SK-N-SH (cell line): ENCODE measurements at regions not wholly inside any gene's neighbourhood (a gene's known extent, or its start where the extent isn't known, plus 50 kb on each side); places are given as distances from the start of the nearest gene placed in this dataset.
A peak's percentile ranks its signal among the peaks of the same experiment; 100 is the strongest.

ENCODE experiments used
- CTCF ChIA-PET: fragments of 300-600, 350-600 bp; formaldehyde crosslinking; extraction: SDS; loops from one replicate; lab custom pipeline; 2021; lab: Yijun Ruan, JAX
- POLR2A ChIA-PET: fragments of 350-600 bp; sonication (Branson Sonifier 250); formaldehyde crosslinking; extraction: SDS; loops from one replicate; lab custom pipeline; 2020; ENCODE audit warnings: antibody characterized with exemption, inconsistent platforms; lab: Yijun Ruan, JAX
- DNase-seq: peaks from one replicate; pipeline ENCODE4 v3.0.0; 2012
- H2AFZ ChIP-seq: fragments of 200-600 bp; sonication (generic); 2 replicates; pipeline ENCODE4 v1.8.1; 2016; ENCODE audit warnings: antibody characterized with exemption, mild to moderate bottlenecking, low read depth
- H3F3A ChIP-seq: fragments of 200-600 bp; sonication (generic); replicated peaks from 2 replicates; pipeline ENCODE3; 2016; ENCODE audit warnings: antibody characterized with exemption, mild to moderate bottlenecking; ENCODE audit not compliant: insufficient read depth
- H3K27ac ChIP-seq, 2 experiments: fragments of 200-500 bp in 1 of 2; fragments of 200-600 bp in 1 of 2; sonication (Bioruptor generic) in 1 of 2; sonication (generic), shearing (Covaris generic) in 1 of 2; 2 replicates each; pipeline versions ENCODE4 v1.5.1 to v1.6.1; 2014 to 2016; ENCODE audit warnings: low read depth in 2 of 2, inconsistent platforms in 1 of 2, low read length in 1 of 2, mild to moderate bottlenecking in 1 of 2, mixed read lengths in 1 of 2
- H3K27me3 ChIP-seq: fragments of 200-600 bp; sonication (generic), shearing (Covaris generic); 2 replicates; pipeline ENCODE4 v1.6.1; 2016; ENCODE audit warnings: mixed run types; ENCODE audit not compliant: insufficient read depth
- H3K36me3 ChIP-seq, 2 experiments: fragments of 200-500 bp in 1 of 2; fragments of 200-600 bp in 1 of 2; sonication (Bioruptor generic) in 1 of 2; sonication (generic) in 1 of 2; replicated peaks in 1 of 2; 2 replicates each; pipeline versions ENCODE3 to v1.5.1; 2014 to 2016; ENCODE audit warnings: low read length in 1 of 2, mild to moderate bottlenecking in 1 of 2; ENCODE audit not compliant: insufficient read depth in 2 of 2, control insufficient read depth in 1 of 2
- H3K4me1 ChIP-seq, 2 experiments: fragments of 200-500 bp in 1 of 2; fragments of 200-600 bp in 1 of 2; sonication (Bioruptor generic) in 1 of 2; sonication (generic), shearing (Covaris generic) in 1 of 2; 2 replicates each; pipeline versions ENCODE4 v1.5.1 to v1.6.1; 2014 to 2016; ENCODE audit warnings: low read depth in 1 of 2, low read length in 1 of 2, mixed run types in 1 of 2; ENCODE audit not compliant: insufficient read depth in 2 of 2, control insufficient read depth in 1 of 2
- H3K4me2 ChIP-seq: fragments of 200-600 bp; sonication (generic), shearing (Covaris generic); 2 replicates; pipeline ENCODE4 v1.6.1; 2017; ENCODE audit warnings: mixed run types
- H3K4me3 ChIP-seq, 2 experiments: fragments of 200-500 bp in 1 of 2; fragments of 200-600 bp in 1 of 2; sonication (Bioruptor generic) in 1 of 2; sonication (generic), shearing (Covaris generic) in 1 of 2; 2 replicates each; pipeline versions ENCODE4 v1.5.1 to v1.8.1; 2014 to 2016; ENCODE audit warnings: low read depth in 2 of 2, inconsistent platforms in 1 of 2, low read length in 1 of 2, mild to moderate bottlenecking in 1 of 2, mixed read lengths in 1 of 2, moderate library complexity in 1 of 2
- H3K79me2 ChIP-seq: fragments of 200-600 bp; sonication (generic); 2 replicates; pipeline ENCODE4 v1.8.1; 2017; ENCODE audit warnings: mild to moderate bottlenecking; ENCODE audit not compliant: insufficient read depth
- H3K9ac ChIP-seq: fragments of 200-600 bp; sonication (generic); 2 replicates; pipeline ENCODE4 v1.6.1; 2017; ENCODE audit warnings: mixed run types
- H3K9me2 ChIP-seq: fragments of 200-600 bp; sonication (generic); 2 replicates; pipeline ENCODE4 v1.6.1; 2017; ENCODE audit warnings: mixed run types
- H3K9me3 ChIP-seq: fragments of 200-600 bp; sonication (generic); 2 replicates; pipeline ENCODE4 v1.6.1; 2017; ENCODE audit warnings: mixed run types, mild to moderate bottlenecking, moderate library complexity
- H4K20me1 ChIP-seq: fragments of 200-600 bp; sonication (generic); 2 replicates; pipeline ENCODE4 v1.6.1; 2017; ENCODE audit warnings: mild to moderate bottlenecking, mixed run types; ENCODE audit not compliant: insufficient read depth
- CHD2 ChIP-seq: fragments of 150-350 bp; IDR thresholded peaks from 2 replicates; pipeline ENCODE4 v1.6.1; 2018; ENCODE audit warnings: low read length; ENCODE audit not compliant: partially characterized antibody
- FOSL2 ChIP-seq: IDR thresholded peaks from 2 replicates; pipeline ENCODE4 v1.4.0; 2012; ENCODE audit warnings: low read depth, mild to moderate bottlenecking, moderate library complexity, borderline replicate concordance
- FOXM1 ChIP-seq: IDR thresholded peaks from 2 replicates; pipeline ENCODE4 v1.4.0; 2012; ENCODE audit warnings: low read depth, mild to moderate bottlenecking
- GABPA ChIP-seq: IDR thresholded peaks from 2 replicates; pipeline ENCODE4 v1.4.0; 2012; ENCODE audit warnings: low read depth, mild to moderate bottlenecking
- IRF3 ChIP-seq: fragments of 150-350 bp; IDR thresholded peaks from 2 replicates; pipeline ENCODE4 v1.6.1; 2016; ENCODE audit warnings: mild to moderate bottlenecking, low read depth, low read length
- MAX ChIP-seq: IDR thresholded peaks from 2 replicates; pipeline ENCODE4 v1.4.0; 2012; ENCODE audit warnings: low read depth
- MEF2A ChIP-seq: IDR thresholded peaks from 2 replicates; pipeline ENCODE4 v1.4.0; 2012; ENCODE audit warnings: low read depth, borderline replicate concordance
- NFIC ChIP-seq: IDR thresholded peaks from 2 replicates; pipeline ENCODE4 v1.4.0; 2012; ENCODE audit warnings: borderline replicate concordance
- RAD21 ChIP-seq: IDR thresholded peaks from 2 replicates; pipeline ENCODE4 v1.6.1; 2012; ENCODE audit warnings: mild to moderate bottlenecking, low read length
- RFX5 ChIP-seq: IDR thresholded peaks from 2 replicates; pipeline ENCODE4 v1.6.1; 2012; ENCODE audit warnings: mild to moderate bottlenecking, improper control_type of control experiment, low read length
- RXRA ChIP-seq: IDR thresholded peaks from 2 replicates; pipeline ENCODE4 v1.4.0; 2012; ENCODE audit warnings: low read depth, mild to moderate bottlenecking, borderline replicate concordance
- SMC3 ChIP-seq: IDR thresholded peaks from 2 replicates; pipeline ENCODE4 v1.6.1; 2012; ENCODE audit warnings: low read depth, low read length, improper control_type of control experiment
- TCF12 ChIP-seq: IDR thresholded peaks from 2 replicates; pipeline ENCODE4 v1.4.0; 2012
- TEAD4 ChIP-seq: IDR thresholded peaks from 2 replicates; pipeline ENCODE4 v1.4.0; 2012; ENCODE audit warnings: mild to moderate bottlenecking, borderline replicate concordance; ENCODE audit not compliant: insufficient read depth
- USF1 ChIP-seq: IDR thresholded peaks from 2 replicates; pipeline ENCODE4 v1.4.0; 2012; ENCODE audit warnings: low read depth, borderline replicate concordance
- ZBTB33 ChIP-seq: IDR thresholded peaks from 2 replicates; pipeline ENCODE4 v1.4.0; 2012; ENCODE audit warnings: low read depth, borderline replicate concordance
- WGBS: methylation state at CpG from one replicate; pipeline ENCODE4 v1.1.6; 2017; ENCODE audit warnings: low lambda C conversion rate; 5-methylcytosine and 5-hydroxymethylcytosine counted together

GRCh38 chr7:110418659-110419280, 672.2 kb upstream of the LRRN3 start:
- no peak for DNase-seq
- no peaks in the 10 kb centered on the region for H3K9me3 ChIP-seq
- no peaks in the 10 kb centered on the region for H3K27me3 ChIP-seq
- H3K4me2 ChIP-seq = no peak overlapping the region
- H3K27ac ChIP-seq = peak overlapping the region in 1 of 2 experiments; percentile 39; a peak in 2 of 4 replicates
- no peaks in the 10 kb centered on the region for H3K79me2 ChIP-seq
- no peak for TF ChIP-seq NFIC
- TF ChIP-seq CHD2 = no peak
- TF ChIP-seq RFX5 = no peak
- no peak for TF ChIP-seq MEF2A
- TF ChIP-seq USF1 = no peak
- TF ChIP-seq ZBTB33 = no peak
- no peak for TF ChIP-seq FOSL2
- no peak for TF ChIP-seq TEAD4
- TF ChIP-seq GABPA = no peak
- no peak for TF ChIP-seq RAD21
- no peak for TF ChIP-seq TCF12
- no peak for TF ChIP-seq SMC3
- no peak for TF ChIP-seq FOXM1
- no peak for TF ChIP-seq RXRA
- no peak overlapping the region for H2AFZ ChIP-seq
- H3K9me2 ChIP-seq = no peaks in the 10 kb centered on the region
- no peaks in the 10 kb centered on the region for H3K36me3 ChIP-seq
- H4K20me1 ChIP-seq = no peaks in the 10 kb centered on the region
- no peak overlapping the region for H3K9ac ChIP-seq
- H3K4me3 ChIP-seq = no peak overlapping the region
- H3K4me1 ChIP-seq = peaks cover 0 to 28% of the 10 kb centered on the region in 2 experiments; a peak in 2 of 4 replicates
- CTCF ChIA-PET = interaction anchor here (1.2 kb wide), 1 partner anchor 322 kb away, joined by 3 read pairs; no protein-coding TSS in a partner anchor
- WGBS = 34% methylated on average over 2 of the region's 2 CpGs
- no peaks in the 10 kb centered on the region for H3F3A ChIP-seq
- POLR2A ChIA-PET = no interaction called here

- Histone ChIP-seq H3K27me3 (no peaks in the 10 kb centered on the region), H3K79me2 (no peaks in the 10 kb centered on the region), H3K9me3 (no peaks in the 10 kb centered on the region), H3K9ac (no peak overlapping the region), H2AFZ (no peak overlapping the region), H3K9me2 (no peaks in the 10 kb centered on the region)
- POLR2A ChIA-PET = interaction anchor here (0.6 kb wide), 1 partner anchor 678 kb away, joined by 3 read pairs; no protein-coding TSS in a partner anchor
- no peak for DNase-seq
- WGBS = 44% methylated on average over 1 of the region's 1 CpG
- TF ChIP-seq MAX = no peak
- TF ChIP-seq IRF3 = no peak
- no peak for TF ChIP-seq MEF2A
- TF ChIP-seq ZBTB33 = no peak
- TF ChIP-seq, all 33 proteins: peak for 0
- H3K4me2 ChIP-seq = no peak overlapping the region
- H3K4me1 ChIP-seq = peaks cover 0 to 28% of the 10 kb centered on the region in 2 experiments; a peak in 2 of 4 replicates
- H4K20me1 ChIP-seq = no peaks in the 10 kb centered on the region
- no peak overlapping the region for H3K4me3 ChIP-seq
- CTCF ChIA-PET = interaction anchor here (0.8 to 1.8 kb wide), 7 partner anchors 22 to 1615 kb away, joined by 3 to 5 read pairs (median 3); no protein-coding TSS in a partner anchor
- peaks cover 0 to 10% of the 10 kb centered on the region in 2 experiments for H3K36me3 ChIP-seq
- H3K27ac ChIP-seq = peak overlapping the region in 1 of 2 experiments; percentile 100; a peak in 2 of 4 replicates
- no peaks in the 10 kb centered on the region for H3F3A ChIP-seq
Measured at GRCh38 chr7:110420788-110421187, 670.1 kb upstream of the LRRN3 start.
